HEK293 (cell line): ENCODE measurements at regions not wholly inside any gene's neighbourhood (a gene's known extent, or its start where the extent isn't known, plus 50 kb on each side); places are given as distances from the start of the nearest gene placed in this dataset.

Experiments
- CTCF ChIA-PET: fragments of 350-600 bp; formaldehyde crosslinking; extraction: SDS; loops from one replicate; lab custom pipeline; 2021; ENCODE audit warnings: antibody characterized with exemption; lab: Yijun Ruan, JAX
- POLR2A ChIA-PET: fragments of 300-600 bp; formaldehyde crosslinking; extraction: SDS; loops from one replicate; lab custom pipeline; 2020; ENCODE audit warnings: antibody characterized with exemption, inconsistent platforms; lab: Yijun Ruan, JAX
- H3K27ac ChIP-seq: fragments of 200-500 bp; sonication (Bioruptor generic); 2 replicates; pipeline ENCODE4 v1.5.1; 2014; ENCODE audit warnings: low read depth, low read length, control low read depth, inconsistent platforms; ENCODE audit errors: extremely low read depth
- H3K36me3 ChIP-seq, 2 experiments: fragments of 200-500 bp in 1 of 2; sonication (Bioruptor generic) in 1 of 2; 1 replicate in 1 of 2; 2 replicates in 1 of 2; pipeline ENCODE4 v1.5.1; 2014 to 2017; ENCODE audit warnings: inconsistent platforms in 2 of 2, low read length in 2 of 2; ENCODE audit not compliant: control insufficient read depth in 2 of 2, insufficient read depth in 1 of 2
- H3K4me1 ChIP-seq: fragments of 200-500 bp; sonication (Bioruptor generic); 2 replicates; pipeline ENCODE4 v1.5.1; 2014; ENCODE audit warnings: mild to moderate bottlenecking, low read length, inconsistent platforms; ENCODE audit not compliant: control insufficient read depth, insufficient read depth
- H3K4me3 ChIP-seq: 2 replicates; pipeline ENCODE4 v1.5.1; 2011; ENCODE audit warnings: low read depth, mild to moderate bottlenecking, control low read depth, low read length, moderate library complexity
- H3K9me3 ChIP-seq: fragments of 200-500 bp; sonication (Bioruptor generic); 2 replicates; pipeline ENCODE4 v1.5.1; 2014; ENCODE audit warnings: low read depth, low read length, inconsistent platforms; ENCODE audit not compliant: control insufficient read depth, insufficient read depth
- OSR2 ChIP-seq: fragments of 450-650 bp; formaldehyde crosslinking; IDR thresholded peaks from 2 replicates; pipeline ENCODE4 v1.5.1; 2016; ENCODE audit warnings: missing biosample characterization, missing genetic modification characterization
- ZFP69B ChIP-seq: fragments of 450-650 bp; formaldehyde crosslinking; IDR thresholded peaks from 2 replicates; pipeline ENCODE4 v1.5.1; 2016; ENCODE audit warnings: missing biosample characterization, missing genetic modification characterization
- ZNF146 ChIP-seq: fragments of 450-650 bp; formaldehyde crosslinking; IDR thresholded peaks from 2 replicates; pipeline ENCODE4 v1.5.1; 2016; ENCODE audit warnings: missing biosample characterization, missing genetic modification characterization
- ZNF184 ChIP-seq: fragments of 450-650 bp; IDR thresholded peaks from 2 replicates; pipeline ENCODE4 v1.5.1; 2018; ENCODE audit warnings: missing biosample characterization, mild to moderate bottlenecking, missing genetic modification characterization
- ZNF266 ChIP-seq: fragments of 450-650 bp; formaldehyde crosslinking; IDR thresholded peaks from 2 replicates; pipeline ENCODE4 v1.5.1; 2016; ENCODE audit warnings: missing biosample characterization, missing genetic modification characterization, low read depth
- ZNF473 ChIP-seq: fragments of 450-650 bp; formaldehyde crosslinking; IDR thresholded peaks from 2 replicates; pipeline ENCODE4 v1.5.1; 2017; ENCODE audit warnings: missing biosample characterization, missing genetic modification characterization
- ZNF48 ChIP-seq: fragments of 450-650 bp; formaldehyde crosslinking; IDR thresholded peaks from 2 replicates; pipeline ENCODE4 v1.5.1; 2016; ENCODE audit warnings: missing biosample characterization, missing genetic modification characterization
- ZNF555 ChIP-seq: fragments of 450-650 bp; formaldehyde crosslinking; conservative IDR thresholded peaks from 2 replicates; pipeline ENCODE4 v1.5.1; 2017; ENCODE audit warnings: missing biosample characterization, mild to moderate bottlenecking, missing genetic modification characterization, inconsistent platforms
- ZNF560 ChIP-seq: fragments of 450-650 bp; formaldehyde crosslinking; IDR thresholded peaks from 2 replicates; pipeline ENCODE4 v1.5.1; 2017; ENCODE audit warnings: missing biosample characterization, missing genetic modification characterization, borderline replicate concordance
- ZNF626 ChIP-seq: fragments of 450-650 bp; sonication (Bioruptor Pico); formaldehyde crosslinking; IDR thresholded peaks from 2 replicates; pipeline ENCODE4 v1.5.1; 2018; ENCODE audit warnings: missing biosample characterization, missing genetic modification characterization, inconsistent platforms
- ZNF768 ChIP-seq: fragments of 450-650 bp; formaldehyde crosslinking; IDR thresholded peaks from 2 replicates; pipeline ENCODE4 v1.5.1; 2018; ENCODE audit warnings: missing biosample characterization, mild to moderate bottlenecking, missing genetic modification characterization
- ZNF791 ChIP-seq: fragments of 450-650 bp; formaldehyde crosslinking; IDR thresholded peaks from 2 replicates; pipeline ENCODE4 v1.5.1; 2016; ENCODE audit warnings: missing biosample characterization, missing genetic modification characterization
- ZNF830 ChIP-seq: fragments of 450-650 bp; IDR thresholded peaks from 2 replicates; pipeline ENCODE4 v1.5.0; 2018; ENCODE audit warnings: missing biosample characterization, missing genetic modification characterization, low read depth, mild to moderate bottlenecking, moderate library complexity
- ZSCAN16 ChIP-seq: fragments of 450-650 bp; formaldehyde crosslinking; IDR thresholded peaks from 2 replicates; pipeline ENCODE4 v1.5.1; 2016; ENCODE audit warnings: missing biosample characterization, missing genetic modification characterization
- ZXDB ChIP-seq: fragments of 450-650 bp; formaldehyde crosslinking; IDR thresholded peaks from 2 replicates; pipeline ENCODE4 v1.5.1; 2016; ENCODE audit warnings: missing biosample characterization, missing genetic modification characterization
- TF ChIP-seq, protein P1 (sequence below): fragments of 450-650 bp; formaldehyde crosslinking; IDR thresholded peaks from 2 replicates; pipeline ENCODE4 v1.5.1; 2016; ENCODE audit warnings: missing biosample characterization, missing genetic modification characterization
- TF ChIP-seq, protein P2 (sequence below): fragments of 450-650 bp; formaldehyde crosslinking; conservative IDR thresholded peaks from 2 replicates; pipeline ENCODE4 v1.5.1; 2016; ENCODE audit warnings: low read depth, missing biosample characterization, missing genetic modification characterization
- TF ChIP-seq, protein P3 (sequence below): fragments of 450-650 bp; formaldehyde crosslinking; IDR thresholded peaks from 2 replicates; pipeline ENCODE4 v1.5.1; 2016; ENCODE audit warnings: missing biosample characterization, missing genetic modification characterization

DNA sequence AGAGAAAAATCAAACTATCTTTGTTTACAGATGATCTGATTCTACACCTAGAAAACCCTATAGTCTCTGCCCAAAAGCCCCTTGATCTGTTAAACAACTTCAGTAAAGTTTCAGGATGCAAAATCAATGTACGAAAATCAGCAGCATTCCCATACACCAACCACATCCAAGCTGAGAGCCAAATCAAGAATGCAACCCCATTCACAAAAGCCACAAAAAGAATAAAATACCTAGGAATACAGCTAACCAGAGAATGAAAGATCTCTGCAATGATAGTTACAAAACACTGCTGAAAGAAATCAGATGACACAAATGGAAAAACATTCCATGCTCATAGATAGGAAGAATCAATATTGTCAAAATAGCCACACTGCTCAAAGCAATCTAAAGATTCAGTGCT, 265.7 kb downstream of the AEBP2 start (continued):
- no peak for TF ChIP-seq ZNF768 (tag by site-specific recombination)
- TF ChIP-seq, protein P1, sequence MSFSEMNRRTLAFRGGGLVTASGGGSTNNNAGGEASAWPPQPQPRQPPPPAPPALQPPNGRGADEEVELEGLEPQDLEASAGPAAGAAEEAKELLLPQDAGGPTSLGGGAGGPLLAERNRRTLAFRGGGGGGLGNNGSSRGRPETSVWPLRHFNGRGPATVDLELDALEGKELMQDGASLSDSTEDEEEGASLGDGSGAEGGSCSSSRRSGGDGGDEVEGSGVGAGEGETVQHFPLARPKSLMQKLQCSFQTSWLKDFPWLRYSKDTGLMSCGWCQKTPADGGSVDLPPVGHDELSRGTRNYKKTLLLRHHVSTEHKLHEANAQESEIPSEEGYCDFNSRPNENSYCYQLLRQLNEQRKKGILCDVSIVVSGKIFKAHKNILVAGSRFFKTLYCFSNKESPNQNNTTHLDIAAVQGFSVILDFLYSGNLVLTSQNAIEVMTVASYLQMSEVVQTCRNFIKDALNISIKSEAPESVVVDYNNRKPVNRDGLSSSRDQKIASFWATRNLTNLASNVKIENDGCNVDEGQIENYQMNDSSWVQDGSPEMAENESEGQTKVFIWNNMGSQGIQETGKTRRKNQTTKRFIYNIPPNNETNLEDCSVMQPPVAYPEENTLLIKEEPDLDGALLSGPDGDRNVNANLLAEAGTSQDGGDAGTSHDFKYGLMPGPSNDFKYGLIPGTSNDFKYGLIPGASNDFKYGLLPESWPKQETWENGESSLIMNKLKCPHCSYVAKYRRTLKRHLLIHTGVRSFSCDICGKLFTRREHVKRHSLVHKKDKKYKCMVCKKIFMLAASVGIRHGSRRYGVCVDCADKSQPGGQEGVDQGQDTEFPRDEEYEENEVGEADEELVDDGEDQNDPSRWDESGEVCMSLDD (tag by site-specific recombination), result no peak

DNA sequence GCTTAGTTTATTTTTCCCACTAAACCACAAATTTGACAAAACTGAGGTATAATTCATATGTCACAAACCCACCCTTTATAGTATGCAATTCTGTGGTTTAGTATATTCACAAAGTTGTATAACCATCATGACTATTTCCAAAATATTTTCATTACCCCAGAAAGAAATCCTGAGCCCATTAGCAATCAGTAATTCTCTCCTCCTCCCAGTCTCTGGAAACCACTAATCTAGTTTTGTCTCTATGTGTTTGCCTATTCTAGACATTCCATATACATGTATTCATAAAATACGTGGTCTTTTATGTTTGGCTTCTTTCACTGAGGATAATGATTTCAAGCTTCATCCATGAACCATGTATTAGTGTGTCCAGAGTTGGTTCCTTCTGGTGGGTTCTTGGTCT, 267.6 kb downstream of the AEBP2 start:
- POLR2A ChIA-PET, result no interaction called here
- Histone ChIP-seq H3K4me1 (no peaks in the 10 kb centered on the region), H3K4me3 (no peak overlapping the region), H3K9me3 (no peaks in the 10 kb centered on the region), H3K27ac (no peak overlapping the region), H3K36me3 (no peaks in the 10 kb centered on the region)
- CTCF ChIA-PET, result interaction anchor here (0.7 kb wide), 1 partner anchor 237 kb away, joined by 3 read pairs; no protein-coding TSS in a partner anchor
- no peak for TF ChIP-seq ZNF473 (tag by site-specific recombination)
- TF ChIP-seq OSR2 (tag by site-specific recombination), result no peak
- TF ChIP-seq ZSCAN16 (tag by site-specific recombination), result no peak
- no peak for TF ChIP-seq ZXDB
- no peak for TF ChIP-seq ZNF555
- TF ChIP-seq ZNF626 (tag by site-specific recombination), result no peak
- no peak for TF ChIP-seq ZNF791
- TF ChIP-seq, protein P1 (tag by site-specific recombination), result no peak
- TF ChIP-seq ZNF830 (tag by site-specific recombination), result no peak
- TF ChIP-seq ZFP69B (tag by site-specific recombination), result no peak
- TF ChIP-seq, protein P2, sequence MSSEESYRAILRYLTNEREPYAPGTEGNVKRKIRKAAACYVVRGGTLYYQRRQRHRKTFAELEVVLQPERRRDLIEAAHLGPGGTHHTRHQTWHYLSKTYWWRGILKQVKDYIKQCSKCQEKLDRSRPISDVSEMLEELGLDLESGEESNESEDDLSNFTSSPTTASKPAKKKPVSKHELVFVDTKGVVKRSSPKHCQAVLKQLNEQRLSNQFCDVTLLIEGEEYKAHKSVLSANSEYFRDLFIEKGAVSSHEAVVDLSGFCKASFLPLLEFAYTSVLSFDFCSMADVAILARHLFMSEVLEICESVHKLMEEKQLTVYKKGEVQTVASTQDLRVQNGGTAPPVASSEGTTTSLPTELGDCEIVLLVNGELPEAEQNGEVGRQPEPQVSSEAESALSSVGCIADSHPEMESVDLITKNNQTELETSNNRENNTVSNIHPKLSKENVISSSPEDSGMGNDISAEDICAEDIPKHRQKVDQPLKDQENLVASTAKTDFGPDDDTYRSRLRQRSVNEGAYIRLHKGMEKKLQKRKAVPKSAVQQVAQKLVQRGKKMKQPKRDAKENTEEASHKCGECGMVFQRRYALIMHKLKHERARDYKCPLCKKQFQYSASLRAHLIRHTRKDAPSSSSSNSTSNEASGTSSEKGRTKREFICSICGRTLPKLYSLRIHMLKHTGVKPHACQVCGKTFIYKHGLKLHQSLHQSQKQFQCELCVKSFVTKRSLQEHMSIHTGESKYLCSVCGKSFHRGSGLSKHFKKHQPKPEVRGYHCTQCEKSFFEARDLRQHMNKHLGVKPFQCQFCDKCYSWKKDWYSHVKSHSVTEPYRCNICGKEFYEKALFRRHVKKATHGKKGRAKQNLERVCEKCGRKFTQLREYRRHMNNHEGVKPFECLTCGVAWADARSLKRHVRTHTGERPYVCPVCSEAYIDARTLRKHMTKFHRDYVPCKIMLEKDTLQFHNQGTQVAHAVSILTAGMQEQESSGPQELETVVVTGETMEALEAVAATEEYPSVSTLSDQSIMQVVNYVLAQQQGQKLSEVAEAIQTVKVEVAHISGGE (tag by site-specific recombination), result no peak
- TF ChIP-seq ZNF266 (tag by site-specific recombination), result no peak
- TF ChIP-seq ZNF146 (tag by site-specific recombination), result no peak
- TF ChIP-seq ZNF48 (tag by site-specific recombination), result no peak
- TF ChIP-seq, protein P3, sequence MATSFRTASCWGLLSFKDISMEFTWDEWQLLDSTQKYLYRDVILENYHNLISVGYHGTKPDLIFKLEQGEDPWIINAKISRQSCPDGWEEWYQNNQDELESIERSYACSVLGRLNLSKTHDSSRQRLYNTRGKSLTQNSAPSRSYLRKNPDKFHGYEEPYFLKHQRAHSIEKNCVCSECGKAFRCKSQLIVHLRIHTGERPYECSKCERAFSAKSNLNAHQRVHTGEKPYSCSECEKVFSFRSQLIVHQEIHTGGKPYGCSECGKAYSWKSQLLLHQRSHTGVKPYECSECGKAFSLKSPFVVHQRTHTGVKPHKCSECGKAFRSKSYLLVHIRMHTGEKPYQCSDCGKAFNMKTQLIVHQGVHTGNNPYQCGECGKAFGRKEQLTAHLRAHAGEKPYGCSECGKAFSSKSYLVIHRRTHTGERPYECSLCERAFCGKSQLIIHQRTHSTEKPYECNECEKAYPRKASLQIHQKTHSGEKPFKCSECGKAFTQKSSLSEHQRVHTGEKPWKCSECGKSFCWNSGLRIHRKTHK, result no peak
- no peak for TF ChIP-seq ZNF184
- TF ChIP-seq ZNF560 (tag by site-specific recombination), result no peak
